CD14-positive monocyte (primary cell): ENCODE measurements at regions not wholly inside any gene's neighbourhood (a gene's known extent, or its start where the extent isn't known, plus 50 kb on each side); places are given as distances from the start of the nearest gene placed in this dataset.
A peak's percentile ranks its signal among the peaks of the same experiment; 100 is the strongest.
"Not testable (repeated sequence)": the region's sequence is repeated elsewhere in the genome, so short reads cannot be mapped to it uniquely, and the experiment has no call there.

Experiments used
- DNase-seq, 3 donors: peaks; one replicate each; pipeline ENCODE4 v3.0.0-alpha.2; 2011 to 2022
- H2AFZ ChIP-seq: 2 replicates; pipeline ENCODE4 v1.6.0; 2012; ENCODE audit warnings: mild to moderate bottlenecking, low read depth, low read length, inconsistent platforms; ENCODE audit not compliant: insufficient read depth, poor library complexity, severe bottlenecking
- H3K27ac ChIP-seq, 2 donors: 1 replicate in 1 of 2; 2 replicates in 1 of 2; pipeline ENCODE4 v1.5.1; 2012 to 2013; ENCODE audit warnings: low read length in 2 of 2, control low read depth in 1 of 2, inconsistent platforms in 1 of 2, low read depth in 1 of 2, mild to moderate bottlenecking in 1 of 2
- H3K27me3 ChIP-seq, 2 donors: one replicate each; pipeline versions ENCODE4 v1.6.0 to v1.6.1; 2011 to 2013; ENCODE audit warnings: low read length in 2 of 2; ENCODE audit not compliant: control insufficient read depth in 2 of 2, insufficient read depth in 2 of 2
- H3K36me3 ChIP-seq, 2 donors: replicated peaks in 1 of 2; 1 replicate in 1 of 2; 2 replicates in 1 of 2; pipeline versions ENCODE4 v1.5.1 to v1.6.1; 2012 to 2013; ENCODE audit warnings: low read length in 2 of 2, control low read depth in 1 of 2, inconsistent platforms in 1 of 2, mild to moderate bottlenecking in 1 of 2; ENCODE audit not compliant: insufficient read depth in 2 of 2, control insufficient read depth in 1 of 2
- H3K4me1 ChIP-seq, 2 donors: 1 replicate in 1 of 2; 2 replicates in 1 of 2; pipeline versions ENCODE4 v1.5.1 to v1.6.1; 2012 to 2013; ENCODE audit warnings: low read length in 2 of 2, control low read depth in 1 of 2, inconsistent platforms in 1 of 2, mild to moderate bottlenecking in 1 of 2, moderate library complexity in 1 of 2; ENCODE audit not compliant: insufficient read depth in 2 of 2, control insufficient read depth in 1 of 2
- H3K4me2 ChIP-seq: replicated peaks from 2 replicates; pipeline ENCODE3; 2012; ENCODE audit warnings: low read length, moderate library complexity, mild to moderate bottlenecking; ENCODE audit not compliant: poor library complexity, severe bottlenecking; ENCODE audit errors: extremely low read depth
- H3K4me3 ChIP-seq, 3 experiments: fragments of 200-600 bp in 1 of 3; sonication (generic) in 1 of 3; replicated peaks in 1 of 3; 1 replicate in 2 of 3; 2 replicates in 1 of 3; pipeline ENCODE4 v1.5.1; 2011 to 2013; ENCODE audit warnings: low read length in 3 of 3, mild to moderate bottlenecking in 3 of 3, control low read depth in 2 of 3, low read depth in 2 of 3, inconsistent platforms in 1 of 3, moderate library complexity in 1 of 3
- H3K79me2 ChIP-seq: 2 replicates; pipeline ENCODE4 v1.6.0; 2012; ENCODE audit warnings: mild to moderate bottlenecking, control low read depth, inconsistent platforms, low read length, moderate library complexity; ENCODE audit not compliant: insufficient read depth
- H3K9ac ChIP-seq: 2 replicates; pipeline ENCODE4 v1.6.0; 2017; ENCODE audit warnings: low read length, mild to moderate bottlenecking; ENCODE audit not compliant: insufficient read depth, poor library complexity, severe bottlenecking
- H3K9me3 ChIP-seq, 2 donors: replicated peaks in 1 of 2; 1 replicate in 1 of 2; 2 replicates in 1 of 2; pipeline versions ENCODE4 v1.5.1 to v1.6.1; 2012 to 2013; ENCODE audit warnings: low read length in 2 of 2, control low read depth in 1 of 2; ENCODE audit not compliant: control insufficient read depth in 1 of 2, insufficient read depth in 1 of 2
- H4K20me1 ChIP-seq: 2 replicates; pipeline ENCODE4 v1.6.0; 2012; ENCODE audit warnings: mild to moderate bottlenecking, low read length, control low read depth, moderate library complexity; ENCODE audit not compliant: insufficient read depth
- H3K27ac Mint-ChIP-seq, 7 donors: one replicate each; pipeline ENCODE4 v1.8.0; 2020; ENCODE audit warnings: mild to moderate bottlenecking in 7 of 7, mixed read lengths in 7 of 7, moderate library complexity in 6 of 7, inconsistent platforms in 2 of 7
- H3K27me3 Mint-ChIP-seq, 3 donors: one replicate each; pipeline ENCODE4 v1.8.0; 2021 to 2022; ENCODE audit warnings: low read depth in 3 of 3, mild to moderate bottlenecking in 3 of 3, mixed read lengths in 3 of 3, moderate library complexity in 3 of 3, inconsistent platforms in 1 of 3
- H3K36me3 Mint-ChIP-seq, 2 donors: one replicate each; pipeline ENCODE4 v1.8.0; 2020; ENCODE audit warnings: mixed read lengths in 2 of 2, inconsistent platforms in 1 of 2, mild to moderate bottlenecking in 1 of 2
- H3K4me1 Mint-ChIP-seq: one replicate; pipeline ENCODE4 v1.8.0; 2020; ENCODE audit warnings: mild to moderate bottlenecking, mixed read lengths
- H3K4me3 Mint-ChIP-seq, 2 donors: one replicate each; pipeline ENCODE4 v1.8.0; 2020; ENCODE audit warnings: mild to moderate bottlenecking in 2 of 2, mixed read lengths in 2 of 2, moderate library complexity in 1 of 2
- H3K9me3 Mint-ChIP-seq, 7 donors: one replicate each; pipeline ENCODE4 v1.8.0; 2020 to 2022; ENCODE audit warnings: mixed read lengths in 7 of 7, mild to moderate bottlenecking in 6 of 7, moderate library complexity in 6 of 7, inconsistent platforms in 2 of 7
- WGBS: methylation state at CpG from one replicate; pipeline ENCODE4 v1.1.5; 2013; ENCODE audit warnings: missing lambda C conversion rate; ENCODE audit not compliant: insufficient coverage; 5-methylcytosine and 5-hydroxymethylcytosine counted together
- intact Hi-C, 2 donors: fragments of 100-400 bp; cut with micrococcal nuclease; formaldehyde crosslinking; loops; one replicate each; pipeline versions ENCODE4 v1.15.0 to v1.15.1; 2023
- TF ChIP-seq, protein P1 (sequence below): fragments of 200-600 bp; IDR thresholded peaks from one replicate; pipeline ENCODE4 v1.8.0; 2022; ENCODE audit warnings: antibody characterized with exemption, mild to moderate bottlenecking

DNA sequence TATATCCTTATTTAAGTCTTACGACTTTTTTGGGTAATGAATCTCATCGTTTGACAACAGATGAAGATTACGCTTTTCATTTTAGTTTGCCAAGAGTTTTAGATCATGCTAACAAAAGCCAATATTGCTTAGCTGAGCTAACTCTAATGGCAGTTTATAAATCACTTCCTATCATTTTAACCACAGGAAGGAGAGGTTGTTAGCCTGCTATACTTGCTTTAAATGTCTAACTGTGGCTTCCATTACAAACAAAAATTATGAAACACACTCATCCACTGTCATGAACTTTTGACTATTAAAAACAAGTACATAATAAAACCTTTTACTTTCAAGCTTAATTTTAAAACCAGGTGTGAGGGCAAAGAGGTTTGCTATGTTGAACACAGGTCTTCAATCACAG, 53.7 kb upstream of the ANKH start:
- Histone ChIP-seq H3K27ac (no peak overlapping the region), H2AFZ (peak overlapping the region; percentile 12), H3K9me3 (no peaks in the 10 kb centered on the region), H3K36me3 (no peaks in the 10 kb centered on the region), H3K79me2 (no peaks in the 10 kb centered on the region), H3K4me1 (peaks cover 3 to 21% of the 10 kb centered on the region in 2 donors), H3K4me3 (no peak overlapping the region), H3K27me3 (no peaks in the 10 kb centered on the region), H3K9ac (no peak overlapping the region), H3K4me2 (no peak overlapping the region), H4K20me1 (no peaks in the 10 kb centered on the region)
- intact Hi-C loops, result loop anchor here in 1 of 2 donors (5.0 kb wide), 1 partner anchor 43 kb away; no protein-coding TSS in a partner anchor
- Mint-ChIP-seq H3K27ac (peak overlapping the region in 4 of 7 donors; percentile 32 to 86 (median 52)), H3K9me3 (peaks cover 0 to 4% (median 0%) of the 10 kb centered on the region in 7 donors), H3K36me3 (peaks cover 0 to 3% of the 10 kb centered on the region in 2 donors), H3K4me3 (no peak overlapping the region), H3K4me1 (peaks cover 19% of the 10 kb centered on the region), H3K27me3 (peaks cover 6 to 14% (median 9%) of the 10 kb centered on the region in 3 donors)
- TF ChIP-seq, protein P1, sequence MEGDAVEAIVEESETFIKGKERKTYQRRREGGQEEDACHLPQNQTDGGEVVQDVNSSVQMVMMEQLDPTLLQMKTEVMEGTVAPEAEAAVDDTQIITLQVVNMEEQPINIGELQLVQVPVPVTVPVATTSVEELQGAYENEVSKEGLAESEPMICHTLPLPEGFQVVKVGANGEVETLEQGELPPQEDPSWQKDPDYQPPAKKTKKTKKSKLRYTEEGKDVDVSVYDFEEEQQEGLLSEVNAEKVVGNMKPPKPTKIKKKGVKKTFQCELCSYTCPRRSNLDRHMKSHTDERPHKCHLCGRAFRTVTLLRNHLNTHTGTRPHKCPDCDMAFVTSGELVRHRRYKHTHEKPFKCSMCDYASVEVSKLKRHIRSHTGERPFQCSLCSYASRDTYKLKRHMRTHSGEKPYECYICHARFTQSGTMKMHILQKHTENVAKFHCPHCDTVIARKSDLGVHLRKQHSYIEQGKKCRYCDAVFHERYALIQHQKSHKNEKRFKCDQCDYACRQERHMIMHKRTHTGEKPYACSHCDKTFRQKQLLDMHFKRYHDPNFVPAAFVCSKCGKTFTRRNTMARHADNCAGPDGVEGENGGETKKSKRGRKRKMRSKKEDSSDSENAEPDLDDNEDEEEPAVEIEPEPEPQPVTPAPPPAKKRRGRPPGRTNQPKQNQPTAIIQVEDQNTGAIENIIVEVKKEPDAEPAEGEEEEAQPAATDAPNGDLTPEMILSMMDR, result no peak
- DNase-seq, result peak in 1 of 3 donors; percentile 12
- no CpG with 5 or more reads among the region's 3 CpGs for WGBS

DNA sequence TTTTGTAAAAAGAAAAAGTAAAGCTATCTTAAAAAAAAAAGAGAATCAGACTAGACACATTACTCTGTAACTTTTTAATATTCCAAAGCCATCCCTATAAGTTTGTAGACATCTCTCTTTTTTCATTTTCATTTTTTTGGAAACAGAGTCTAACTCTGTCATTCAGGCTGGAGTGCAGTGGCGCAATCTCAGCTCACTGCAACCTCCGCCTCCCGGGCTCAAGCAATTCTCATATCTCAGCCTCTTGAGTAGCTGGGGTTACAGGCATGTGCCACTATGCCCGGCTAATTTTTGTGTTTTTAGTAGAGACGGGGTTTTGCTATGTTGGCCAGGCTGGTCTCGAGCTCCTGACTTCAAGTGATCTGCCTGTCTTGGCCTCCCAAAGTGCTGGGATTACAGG, 51.4 kb upstream of the ANKH start:
- Mint-ChIP-seq H3K4me1 (peaks cover 19% of the 10 kb centered on the region), H3K27ac (peak overlapping the region in 2 of 7 donors; percentile 36 to 69), H3K27me3 (peaks cover 6 to 14% (median 9%) of the 10 kb centered on the region in 3 donors)
- H3K4me3 Mint-ChIP-seq, H3K79me2 ChIP-seq, H3K9ac ChIP-seq, H3K27ac ChIP-seq, H3K27me3 ChIP-seq, H3K9me3 Mint-ChIP-seq, H3K4me2 ChIP-seq, H3K36me3 Mint-ChIP-seq, H3K4me3 ChIP-seq, H3K36me3 ChIP-seq, H3K9me3 ChIP-seq, H2AFZ ChIP-seq, DNase-seq, H4K20me1 ChIP-seq, intact Hi-C loops: not testable (repeated sequence)
- H3K4me1 ChIP-seq, result peaks cover 3 to 21% of the 10 kb centered on the region in 2 donors
- WGBS, result 87% methylated on average over 3 of the region's 6 CpGs
